Adrenal gland (tissue), 9 donors: ENCODE measurements at regions not wholly inside any gene's neighbourhood (a gene's known extent, or its start where the extent isn't known, plus 50 kb on each side); places are given as distances from the start of the nearest gene placed in this dataset.
"Not testable (repeated sequence)": the region's sequence is repeated elsewhere in the genome, so short reads cannot be mapped to it uniquely, and the experiment has no call there.

ENCODE experiments used
- DNase-seq, 7 donors: peaks; one replicate each; pipeline ENCODE4 v3.0.0-alpha.2; 2019 to 2020
- H3K27ac ChIP-seq, 5 donors: fragments of 200-600 bp; sonication (generic) in 4 of 5; 1 replicate in 3 of 5; 2 replicates in 2 of 5; pipeline versions ENCODE4 v1.5.1 to v1.8.0; 2016 to 2020; ENCODE audit warnings: mild to moderate bottlenecking in 1 of 5
- H3K27me3 ChIP-seq: fragments of 200-600 bp; 2 replicates; pipeline ENCODE4 v1.8.0; 2021
- H3K36me3 ChIP-seq, 2 donors: fragments of 200-600 bp; replicated peaks in 1 of 2; 1 replicate in 1 of 2; 2 replicates in 1 of 2; pipeline versions ENCODE4 v1.5.1 to v1.8.0; 2018 to 2022
- H3K4me1 ChIP-seq, 2 donors: fragments of 200-600 bp; replicated peaks in 1 of 2; 1 replicate in 1 of 2; 2 replicates in 1 of 2; pipeline versions ENCODE4 v1.5.1 to v1.8.0; 2018 to 2021
- H3K4me3 ChIP-seq, 4 donors: fragments of 200-600 bp; sonication (generic) in 3 of 4; one replicate each; pipeline ENCODE4 v1.5.1; 2016 to 2018
- H3K9me3 ChIP-seq, 3 donors: fragments of 200-600 bp; sonication (generic) in 1 of 3; replicated peaks in 1 of 3; 1 replicate in 2 of 3; 2 replicates in 1 of 3; pipeline versions ENCODE4 v1.5.1 to v1.8.0; 2016 to 2021
- WGBS, 4 donors: extraction: QIAGEN DNeasy Blood & Tissue Kit in 2 of 4; methylation state at CpG; one replicate each; pipeline versions ENCODE4 v1.1.5 to v1.1.7; 2013 to 2017; 5-methylcytosine and 5-hydroxymethylcytosine counted together
- intact Hi-C, 2 donors: fragments of 100-400 bp; cut with DNase I; formaldehyde crosslinking; loops; one replicate each; pipeline versions ENCODE4 v1.14.1 to v1.15.0; 2022 to 2023
- TF ChIP-seq, protein P1 (sequence below), 6 experiments: fragments of 450-650 bp in 4 of 6; fragments of 200-600 bp in 2 of 6; sonication (generic) in 1 of 6; IDR thresholded peaks; 1 replicate in 5 of 6; 2 replicates in 1 of 6; pipeline versions ENCODE4 v1.5.1 to v1.8.0; 2016 to 2021; ENCODE audit warnings: antibody characterized with exemption in 6 of 6, mild to moderate bottlenecking in 2 of 6, moderate library complexity in 1 of 6
- donor health status: healthy with polysubstance abuse.
- donor health status: Bipolar disorder and iron deficiency.
- donor health status: DM: yes; HTN: yes; CAD: no.
- donor health status: DM: no; HTN: no; CAD: no.
- donor health status: DM: no; HTN: no; CAD: no.

DNA sequence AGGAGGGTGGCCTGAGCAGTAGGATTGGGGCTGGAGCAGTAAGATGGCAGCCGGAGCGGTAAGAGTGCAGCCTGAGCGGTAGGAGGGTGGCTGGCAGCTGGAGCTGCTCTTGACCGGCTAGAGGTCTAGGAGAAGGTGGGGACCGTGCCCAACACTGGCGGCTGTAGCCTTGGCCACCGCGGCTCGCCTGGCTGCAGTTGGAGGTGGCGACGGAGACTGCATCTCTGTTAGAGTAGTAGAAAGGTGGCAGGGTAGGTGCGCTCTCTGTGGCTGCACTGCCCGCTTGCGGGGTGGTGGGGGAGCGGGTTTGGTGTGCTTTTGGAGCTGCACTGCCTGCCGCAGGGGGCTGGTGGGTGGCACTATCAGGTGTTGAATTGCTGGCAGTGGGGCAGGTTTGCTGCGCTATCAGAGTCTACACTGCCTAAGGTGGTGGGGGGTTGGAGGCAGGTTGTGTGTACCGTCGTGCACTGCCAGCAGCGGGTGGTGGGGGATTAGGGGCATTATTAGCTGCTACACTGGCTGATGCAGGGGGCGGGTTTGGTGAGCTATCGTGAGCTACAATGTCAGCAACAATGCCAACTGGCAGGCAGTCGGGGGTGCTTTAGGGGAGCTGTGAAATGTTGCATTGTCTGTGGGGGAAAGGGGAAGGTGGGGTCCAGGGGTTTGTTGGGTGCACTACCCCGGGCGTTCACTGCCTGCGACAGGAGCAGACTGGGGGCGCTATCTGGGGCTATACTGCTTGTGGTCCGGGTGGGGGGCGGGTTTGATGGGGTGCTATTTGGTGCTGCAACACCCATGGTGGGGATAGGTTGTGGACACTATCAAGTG, 4461.3 kb upstream of the OR11H1 start:
- intact Hi-C loops = no loop called here
- TF ChIP-seq, protein P1, sequence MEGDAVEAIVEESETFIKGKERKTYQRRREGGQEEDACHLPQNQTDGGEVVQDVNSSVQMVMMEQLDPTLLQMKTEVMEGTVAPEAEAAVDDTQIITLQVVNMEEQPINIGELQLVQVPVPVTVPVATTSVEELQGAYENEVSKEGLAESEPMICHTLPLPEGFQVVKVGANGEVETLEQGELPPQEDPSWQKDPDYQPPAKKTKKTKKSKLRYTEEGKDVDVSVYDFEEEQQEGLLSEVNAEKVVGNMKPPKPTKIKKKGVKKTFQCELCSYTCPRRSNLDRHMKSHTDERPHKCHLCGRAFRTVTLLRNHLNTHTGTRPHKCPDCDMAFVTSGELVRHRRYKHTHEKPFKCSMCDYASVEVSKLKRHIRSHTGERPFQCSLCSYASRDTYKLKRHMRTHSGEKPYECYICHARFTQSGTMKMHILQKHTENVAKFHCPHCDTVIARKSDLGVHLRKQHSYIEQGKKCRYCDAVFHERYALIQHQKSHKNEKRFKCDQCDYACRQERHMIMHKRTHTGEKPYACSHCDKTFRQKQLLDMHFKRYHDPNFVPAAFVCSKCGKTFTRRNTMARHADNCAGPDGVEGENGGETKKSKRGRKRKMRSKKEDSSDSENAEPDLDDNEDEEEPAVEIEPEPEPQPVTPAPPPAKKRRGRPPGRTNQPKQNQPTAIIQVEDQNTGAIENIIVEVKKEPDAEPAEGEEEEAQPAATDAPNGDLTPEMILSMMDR (IDR thresholded peaks at IDR 0.05) = no peak
- no peak for DNase-seq

GRCh38 chr22:11067286-11067871, 4460.6 kb upstream of the OR11H1 start:
- H3K4me3 ChIP-seq, DNase-seq, H3K36me3 ChIP-seq, H3K27ac ChIP-seq, H3K4me1 ChIP-seq, H3K27me3 ChIP-seq, H3K9me3 ChIP-seq, intact Hi-C loops: not testable (repeated sequence)
- WGBS, 4 donors = 65 to 69% (median 67%) methylated on average over 13 of the region's 13 CpGs

More for the DNA sequence above, 4461.3 kb upstream of the OR11H1 start:
- Histone ChIP-seq H3K4me3 (no peak overlapping the region), H3K4me1 (no peaks in the 10 kb centered on the region), H3K27ac (no peak overlapping the region), H3K27me3 (no peaks in the 10 kb centered on the region), H3K9me3 (no peaks in the 10 kb centered on the region), H3K36me3 (no peaks in the 10 kb centered on the region)
- 74 to 77% (median 76%) methylated on average over 29 of the region's 29 CpGs for WGBS, 4 donors

DNA sequence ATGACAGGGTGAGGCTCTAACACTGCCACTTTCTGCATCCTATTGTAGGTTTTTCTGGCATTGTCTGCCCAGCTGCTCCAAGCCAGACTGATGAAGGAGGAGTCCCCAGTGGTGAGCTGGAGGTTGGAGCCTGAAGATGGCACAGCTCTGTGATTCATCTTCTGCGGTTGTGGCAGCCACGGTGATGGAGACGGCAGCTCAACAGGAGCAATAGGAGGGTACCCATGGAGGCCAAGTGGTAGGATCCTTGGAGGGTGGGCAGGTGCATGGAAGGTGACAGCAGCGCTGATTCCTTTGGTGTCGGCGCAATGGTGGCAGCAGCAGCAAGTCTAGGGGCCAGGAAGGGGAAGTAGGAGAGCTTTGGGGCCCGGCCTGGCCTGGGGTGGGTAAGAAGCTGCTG, 4460.1 kb upstream of the OR11H1 start:
- 50 to 64% (median 57%) methylated on average over 6 to 7 of the region's 7 CpGs for WGBS, 4 donors
- H3K9me3 ChIP-seq, H3K27me3 ChIP-seq, H3K4me1 ChIP-seq, H3K4me3 ChIP-seq, H3K27ac ChIP-seq, intact Hi-C loops, H3K36me3 ChIP-seq, DNase-seq: not testable (repeated sequence)

DNA sequence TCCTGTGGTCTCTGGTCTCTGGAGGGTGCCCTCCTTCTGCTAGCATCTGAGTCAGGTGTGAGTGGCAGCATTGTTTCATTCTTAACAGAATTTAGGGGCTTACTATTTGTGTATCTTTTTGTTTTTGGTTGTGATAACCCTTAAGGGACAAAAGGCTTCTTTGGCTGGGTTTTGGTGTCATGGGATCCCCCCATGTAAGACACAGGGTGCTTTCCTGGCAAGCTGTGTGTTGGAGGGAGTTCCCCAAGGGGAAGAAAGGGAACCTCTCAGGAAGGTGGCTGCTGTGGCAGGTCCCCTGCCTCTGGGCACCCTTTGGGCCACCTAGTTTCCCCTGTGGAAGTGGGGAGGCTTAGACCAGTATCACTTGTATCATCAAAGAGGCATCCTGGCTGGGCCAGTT, 4459.6 kb upstream of the OR11H1 start:
- H3K4me3 ChIP-seq, H3K9me3 ChIP-seq, H3K36me3 ChIP-seq, H3K27me3 ChIP-seq, intact Hi-C loops, H3K27ac ChIP-seq, DNase-seq, H3K4me1 ChIP-seq: not testable (repeated sequence)
